HPDE6-E6E7 (cell line): ENCODE measurements at regions not wholly inside any gene's neighbourhood (a gene's known extent, or its start where the extent isn't known, plus 50 kb on each side); places are given as distances from the start of the nearest gene placed in this dataset.

Source experiments
- DNase-seq: peaks from one replicate; pipeline ENCODE4 v3.0.0; 2011; ENCODE audit warnings: missing footprints; ENCODE audit errors: extremely low spot score

DNA sequence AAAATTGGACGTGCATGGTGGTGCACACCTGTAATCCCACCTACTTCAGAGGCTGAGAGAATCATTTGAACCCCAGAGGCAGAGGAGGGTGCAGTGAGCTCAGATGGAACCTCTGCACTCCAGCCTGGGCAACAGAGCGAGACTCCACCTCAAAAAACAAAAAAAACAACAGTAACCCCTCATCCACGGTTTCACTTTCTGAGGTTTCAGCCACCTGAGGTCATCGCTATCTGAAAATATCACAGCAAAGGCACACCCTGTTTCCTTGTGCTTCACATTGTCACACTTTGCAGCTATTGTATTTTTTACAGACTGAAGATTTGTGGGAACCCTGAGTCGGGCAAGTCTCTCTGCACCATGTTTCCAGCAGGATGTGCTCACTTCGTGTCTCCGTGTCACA lies 54.1 kb upstream of the FOXQ1 start:
- no peak for DNase-seq

- no peak for DNase-seq
These were observed 55.4 kb upstream of the FOXQ1 start for GRCh38 chr6:1256435-1257008.

DNA sequence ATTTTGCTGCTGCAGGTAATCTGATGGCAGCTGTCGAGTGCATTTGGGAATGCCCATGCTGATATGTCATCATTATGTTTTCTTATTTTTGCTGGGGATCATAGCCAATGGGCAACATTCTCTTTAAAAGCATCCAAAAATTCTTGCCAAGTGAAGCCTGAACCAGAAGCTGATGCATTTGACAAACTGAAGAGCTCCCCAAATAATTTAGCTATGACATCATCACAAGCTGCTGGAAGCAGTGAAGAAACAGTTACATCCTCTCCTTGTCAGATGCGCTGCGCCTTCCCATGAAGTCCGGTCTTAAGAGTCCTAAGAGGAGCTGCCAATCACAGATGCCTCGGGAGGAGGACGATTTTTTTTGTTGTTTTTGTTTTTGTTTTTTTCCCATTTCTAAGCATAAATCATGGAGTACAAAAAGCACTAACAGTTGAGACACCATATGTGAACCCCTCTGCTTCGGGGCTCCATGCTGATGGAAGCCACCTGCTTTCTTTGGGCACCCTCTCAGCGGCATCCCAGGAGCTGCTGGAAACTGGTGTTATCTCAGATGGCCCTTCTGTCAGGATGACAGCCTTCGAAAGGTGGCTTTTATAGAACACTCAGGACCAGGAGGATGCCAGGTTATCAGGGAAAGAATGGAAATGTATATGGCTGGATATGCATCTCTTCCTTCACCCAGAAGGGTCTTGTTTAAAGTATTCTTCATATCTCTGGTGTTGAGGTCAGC lies 56.1 kb upstream of the FOXQ1 start:
- no peak for DNase-seq

DNA sequence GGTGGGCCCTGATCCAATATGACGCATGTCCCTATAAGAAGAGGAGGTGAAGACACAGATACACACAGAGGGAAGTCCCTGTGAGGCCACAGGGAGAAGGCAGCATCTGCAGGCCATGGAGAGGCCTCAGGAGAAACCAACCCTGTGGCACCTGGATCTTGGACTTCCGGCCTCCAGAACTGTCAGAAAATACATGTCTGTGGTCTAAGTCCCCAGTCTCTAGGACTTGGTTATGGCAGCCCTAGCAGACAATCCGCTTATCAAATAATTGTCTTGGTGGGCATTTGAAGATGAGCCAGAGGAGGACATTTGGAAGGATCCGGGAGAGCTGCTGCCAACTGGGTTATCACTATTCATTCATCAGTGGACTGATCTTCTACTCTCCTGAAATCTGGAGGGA lies 57.6 kb upstream of the FOXQ1 start:
- no peak for DNase-seq

DNA sequence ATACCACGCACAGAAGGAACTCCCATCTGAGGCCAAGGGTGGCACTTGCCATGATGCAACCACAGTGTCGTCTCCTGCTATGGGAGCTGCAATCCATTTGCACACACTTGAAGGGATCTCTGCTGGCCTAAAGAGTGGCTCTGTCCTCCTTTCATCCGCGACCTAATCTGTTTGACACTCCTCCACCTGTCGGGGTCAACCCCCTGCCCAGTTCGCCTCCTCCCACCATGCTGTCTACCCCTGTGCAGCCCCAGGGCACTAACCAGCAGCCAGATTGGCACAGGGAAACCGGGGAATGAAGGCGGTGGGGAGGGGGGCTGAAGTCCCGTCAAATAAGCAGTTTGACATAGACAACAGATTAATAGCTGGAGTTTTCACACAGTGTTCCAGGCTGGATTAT lies 58.1 kb upstream of the FOXQ1 start:
- DNase-seq = no peak

DNA sequence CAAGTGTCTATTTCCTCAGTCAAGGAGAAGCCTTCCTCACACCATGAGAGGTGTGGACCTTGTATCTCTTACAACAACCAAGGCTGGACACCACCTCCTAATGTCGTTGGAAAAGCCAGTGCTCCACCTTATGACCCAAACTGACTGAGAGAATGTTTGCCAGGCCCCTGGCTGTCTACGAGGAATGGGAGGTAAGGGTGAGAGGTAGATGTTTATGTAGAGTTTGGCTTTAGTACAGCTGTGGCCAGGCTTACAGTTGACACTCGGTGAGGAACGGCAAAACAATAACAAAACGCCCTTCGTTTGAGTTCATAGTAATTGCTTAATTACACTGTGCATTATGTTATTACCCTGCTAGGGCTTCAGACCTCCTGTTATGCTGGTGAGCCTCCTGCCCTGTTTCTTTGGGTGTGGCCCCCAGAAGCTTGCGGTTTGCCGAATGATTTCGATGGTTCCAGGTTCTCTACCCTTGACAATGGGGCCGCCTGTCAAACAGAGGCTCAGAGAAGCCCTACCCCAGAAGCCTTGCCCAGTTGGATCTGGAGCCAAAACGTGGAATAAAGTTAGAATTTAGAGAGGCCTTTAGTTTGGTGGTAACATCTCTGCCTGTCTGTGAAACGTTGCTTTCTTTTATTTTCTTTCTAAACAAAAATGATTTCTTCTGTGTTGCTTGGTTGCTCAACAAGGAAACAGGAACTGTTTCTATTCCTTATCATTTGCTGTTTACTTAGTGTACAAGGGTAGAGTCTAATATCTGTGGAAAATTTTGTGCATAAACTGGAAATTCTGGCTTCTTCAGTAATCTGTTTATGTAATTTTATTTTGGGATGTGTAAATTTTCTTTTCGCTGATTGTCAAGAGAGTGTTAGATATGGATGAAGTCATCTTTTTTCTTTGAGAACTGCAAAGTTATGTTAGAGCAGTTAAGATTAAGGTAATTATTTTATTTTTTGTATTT lies 60.4 kb upstream of the FOXQ1 start:
- DNase-seq = no peak

DNA sequence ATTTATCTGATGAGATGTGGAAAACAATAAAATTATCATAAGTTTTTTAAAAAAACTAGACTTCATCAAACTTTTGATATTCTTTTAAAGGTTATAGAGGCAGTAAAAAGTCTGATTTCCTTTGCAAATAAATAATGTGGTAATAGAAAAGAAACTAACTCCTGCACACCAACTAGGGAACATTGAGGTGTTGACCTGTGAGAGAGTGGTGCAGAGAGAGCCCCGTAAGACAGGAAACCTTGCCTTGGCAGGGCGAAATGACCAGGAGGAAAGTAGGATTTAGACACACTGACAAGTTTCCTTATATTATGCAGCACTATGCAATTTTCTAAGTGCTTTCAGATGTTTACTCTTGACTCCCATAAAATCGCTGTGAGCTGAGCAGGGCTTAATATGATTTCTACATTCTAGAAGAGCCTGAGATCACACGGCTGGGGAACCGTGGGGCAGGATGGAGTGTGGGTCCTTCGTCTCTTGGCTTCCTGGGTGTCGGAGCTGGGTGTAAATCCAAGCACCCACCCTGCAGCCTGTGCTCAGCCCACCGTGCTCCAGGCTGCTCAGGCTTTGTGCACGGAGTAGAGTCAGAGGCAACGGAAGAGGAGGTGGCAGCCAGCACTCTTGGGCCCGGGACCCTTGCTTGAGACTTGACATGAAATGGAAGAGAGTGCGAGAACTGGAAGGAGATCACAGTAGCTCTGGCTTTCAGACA lies 61.3 kb upstream of the FOXQ1 start:
- no peak for DNase-seq

DNA sequence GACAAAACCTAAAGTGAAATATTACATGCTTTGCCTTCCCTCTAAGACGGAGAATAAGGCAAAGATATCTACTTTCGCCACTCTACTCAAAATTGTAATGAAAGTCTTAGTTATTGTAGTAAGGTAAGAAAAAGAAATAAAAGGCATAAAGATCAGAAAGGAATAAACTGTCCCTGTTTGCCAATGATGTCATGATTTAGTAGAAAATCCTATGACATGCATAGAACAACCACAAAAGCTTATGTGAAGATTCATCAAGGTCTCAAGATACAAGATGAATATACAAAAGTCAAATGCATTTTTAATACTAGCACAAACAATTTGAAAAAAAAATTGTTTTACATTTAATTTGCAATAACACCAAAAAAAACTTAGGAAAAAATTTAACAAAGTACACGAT lies 64.0 kb upstream of the FOXQ1 start:
- no peak for DNase-seq

GRCh38 chr6:1247056-1247455 lies 64.8 kb upstream of the FOXQ1 start:
- DNase-seq = no peak

DNA sequence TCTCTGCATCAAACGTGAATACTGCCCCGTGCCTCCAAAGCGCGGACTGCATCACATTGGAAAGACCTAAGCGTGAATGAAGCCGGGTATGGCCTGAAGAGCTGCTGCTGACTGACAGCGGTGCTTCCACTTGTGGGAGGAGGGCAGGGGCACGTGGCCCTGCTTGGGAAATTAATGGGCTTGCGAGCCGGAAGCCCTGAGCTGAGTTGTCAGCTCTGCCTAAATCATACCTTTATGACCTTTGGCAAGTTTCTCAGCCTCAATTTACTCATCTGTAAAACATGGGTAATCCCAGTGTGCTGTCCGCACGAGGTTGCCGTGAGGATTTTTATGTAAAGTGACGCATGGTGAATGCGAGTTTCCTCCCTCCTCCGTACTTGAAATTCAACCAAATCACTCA lies 67.0 kb upstream of the FOXQ1 start:
- DNase-seq = no peak

- no peak for DNase-seq
These were observed 67.6 kb upstream of the FOXQ1 start for GRCh38 chr6:1244278-1244677.

GRCh38 chr6:1242446-1242845 lies 69.5 kb upstream of the FOXQ1 start:
- DNase-seq = no peak

DNA sequence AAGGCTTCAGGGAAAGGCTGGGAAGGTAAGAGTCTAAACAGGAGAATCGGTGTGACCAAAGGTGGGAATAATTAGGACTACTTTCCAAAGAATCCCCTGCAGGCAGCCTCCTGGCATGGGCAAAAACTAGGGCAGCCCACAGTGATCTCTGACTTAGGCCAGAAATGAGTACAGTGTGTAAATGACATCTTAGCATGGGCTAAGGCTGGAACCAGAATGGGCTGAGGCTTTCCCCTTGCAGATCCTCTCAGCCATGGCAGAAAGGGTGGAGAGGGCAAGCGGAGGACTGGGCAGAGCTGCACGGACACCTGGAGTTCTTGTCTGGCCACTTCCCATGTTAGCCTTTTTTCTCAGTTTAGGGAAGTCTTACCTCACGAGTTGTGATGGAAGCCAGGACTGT lies 69.9 kb upstream of the FOXQ1 start:
- DNase-seq = no peak

DNA sequence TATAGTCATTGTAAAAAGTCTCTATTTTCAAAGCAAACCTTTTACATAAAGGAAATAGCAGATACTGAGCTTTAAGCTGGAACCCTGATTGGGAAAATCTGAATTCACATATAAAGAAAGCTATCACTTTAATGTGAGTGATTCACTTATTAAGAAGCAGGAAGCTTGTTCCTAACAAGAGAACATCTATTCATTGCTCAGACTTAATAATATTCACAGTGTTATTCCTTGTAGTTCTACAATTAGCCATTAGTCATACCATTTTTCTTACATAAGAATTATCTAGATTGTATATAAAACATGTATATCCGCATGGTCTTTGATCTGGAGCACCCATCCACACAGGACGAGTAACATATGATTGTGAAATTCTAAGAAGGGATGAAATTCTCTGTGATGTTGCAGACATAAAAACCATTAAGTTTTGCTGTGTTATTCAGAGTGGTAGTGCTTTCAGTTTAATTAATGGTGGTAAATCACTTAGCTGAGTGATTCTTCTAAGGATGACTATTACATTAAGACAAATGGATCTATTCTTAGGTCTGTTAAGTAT lies 71.1 kb upstream of the FOXQ1 start:
- peak; percentile 47 for DNase-seq

DNA sequence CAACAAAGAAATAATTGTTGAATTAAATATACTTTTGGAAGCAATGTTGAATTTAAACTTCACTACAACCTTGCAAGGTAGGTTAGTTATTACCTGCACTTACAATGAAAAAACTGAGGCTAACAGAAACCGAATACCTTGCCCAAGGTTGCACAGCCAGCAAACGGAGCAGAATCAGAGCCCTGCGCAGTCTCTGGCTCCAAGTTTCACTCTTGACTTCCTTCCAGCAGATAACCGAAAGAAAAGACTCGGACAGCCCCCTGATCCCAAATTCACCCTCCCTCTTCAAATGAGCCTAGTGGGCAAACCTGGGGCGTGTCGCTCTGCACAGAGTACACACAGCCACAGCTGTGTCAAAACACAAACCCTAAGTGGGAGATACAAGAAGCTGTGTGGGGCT lies 72.1 kb upstream of the FOXQ1 start:
- no peak for DNase-seq

DNA sequence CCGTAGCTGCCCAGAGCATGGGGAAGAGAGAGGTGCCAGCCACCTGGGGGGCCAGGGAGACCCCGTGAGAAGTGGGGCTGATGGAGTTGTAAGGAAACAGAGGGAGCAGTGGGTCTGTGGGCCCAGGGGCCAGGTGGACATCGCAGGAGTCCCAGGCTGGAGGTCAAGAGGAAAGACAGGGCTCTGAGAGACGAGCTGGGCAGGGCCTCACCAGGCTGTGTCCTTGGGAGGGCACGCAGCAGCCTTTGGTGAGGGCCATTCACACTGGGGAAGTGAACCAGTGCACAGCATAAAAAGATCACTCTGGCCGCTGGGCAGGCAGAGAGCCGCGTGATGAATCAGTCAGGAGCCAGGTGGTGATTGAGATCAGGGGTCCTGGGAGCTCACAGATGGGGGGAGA lies 73.9 kb upstream of the FOXQ1 start:
- DNase-seq = no peak

DNA sequence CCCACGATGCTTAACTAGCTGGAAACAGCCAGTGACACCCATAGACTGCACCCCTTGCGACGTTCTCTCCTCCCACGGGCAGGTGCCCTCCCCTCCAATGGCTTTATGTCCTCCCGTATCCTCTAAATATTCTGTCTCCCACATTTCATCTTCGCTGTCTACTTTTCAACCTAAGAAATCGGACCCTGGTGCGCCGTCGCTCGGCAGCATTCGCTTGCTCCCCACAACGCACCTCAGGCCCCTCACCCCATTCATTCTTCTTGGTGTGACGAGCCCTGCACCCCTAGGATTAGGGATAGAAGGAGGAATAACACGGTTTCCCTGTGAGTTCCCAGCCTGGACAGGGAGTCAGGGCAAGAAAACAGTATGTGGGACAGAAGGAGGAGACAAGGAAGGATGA lies 74.3 kb upstream of the FOXQ1 start:
- DNase-seq = no peak

DNA sequence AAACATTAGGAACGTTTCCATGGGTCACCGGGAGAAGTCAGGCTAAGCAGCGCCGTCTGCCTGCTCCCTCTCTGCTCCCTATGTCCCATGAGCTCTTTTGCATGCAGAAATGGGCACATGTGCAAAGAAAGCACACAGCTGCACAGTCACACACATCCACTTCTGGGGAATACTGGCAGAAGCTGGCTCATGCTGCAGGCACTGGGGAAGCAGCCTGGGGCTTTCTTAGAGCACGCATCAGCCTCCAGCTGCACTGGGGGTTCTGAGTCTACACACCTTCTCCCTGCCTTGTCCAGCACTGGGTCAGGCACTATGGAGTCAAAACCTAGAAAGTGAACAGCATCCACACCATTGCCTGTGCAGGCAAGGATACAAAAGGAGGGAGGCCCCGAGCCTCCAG lies 76.1 kb upstream of the FOXQ1 start:
- DNase-seq = no peak

- no peak for DNase-seq
These were observed 78.0 kb upstream of the FOXQ1 start for GRCh38 chr6:1233924-1234323.

GRCh38 chr6:1232578-1232977 lies 79.3 kb upstream of the FOXQ1 start:
- DNase-seq = no peak

GRCh38 chr6:1231941-1232340 lies 80.0 kb upstream of the FOXQ1 start:
- DNase-seq = no peak
